ENCODE measurements at regions not wholly inside any gene's neighbourhood (a gene's known extent, or its start where the extent isn't known, plus 50 kb on each side); places are given as distances from the start of the nearest gene placed in this dataset.

DNA sequence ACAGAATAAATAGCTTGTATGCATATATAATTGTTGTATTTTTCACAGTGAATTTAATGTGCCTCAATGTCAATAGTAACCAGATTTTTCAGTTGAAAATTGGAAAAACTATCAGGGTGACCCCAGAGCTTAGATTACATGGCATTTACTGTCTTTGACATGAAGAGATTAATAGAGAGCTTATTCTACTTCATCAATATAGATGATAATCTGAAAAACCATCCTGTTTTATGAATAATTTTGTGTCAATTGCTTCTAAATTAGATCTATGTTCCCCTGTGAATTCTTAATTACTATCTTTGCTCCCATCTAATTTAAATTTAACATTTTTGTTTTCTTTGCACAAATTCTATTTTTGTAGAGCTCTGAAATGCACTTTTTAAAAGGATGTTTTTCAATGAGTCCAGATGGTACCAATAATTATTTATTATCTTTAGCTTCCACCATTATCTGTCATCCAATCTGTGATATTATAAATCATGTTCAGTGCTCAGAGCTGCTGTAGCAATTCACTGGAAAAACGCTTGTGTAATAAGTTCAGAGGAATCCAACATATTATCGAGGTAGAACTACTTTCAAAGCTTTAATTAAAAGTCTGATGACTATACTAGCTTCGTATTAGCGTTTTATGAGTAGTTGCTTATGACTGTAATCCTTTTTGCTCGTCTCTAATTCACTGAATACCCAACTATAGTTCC is 291.4 kb downstream of the JRKL start:
- no peak for DNase-seq
- no peak for ATAC-seq
- no peak overlapping the region for H3K4me3 ChIP-seq (ENCODE audit: low read length)
- H3K79me2 ChIP-seq (ENCODE audit: low read length): no peaks in the 10 kb centered on the region
- H3K27me3 ChIP-seq (ENCODE audit: low read length): peaks cover 17% of the 10 kb centered on the region
- H3F3A ChIP-seq (ENCODE audit: low read length, unreplicated experiment): no peaks in the 10 kb centered on the region
- no peak overlapping the region for H3K27ac ChIP-seq (ENCODE audit: low read length)
- no peak overlapping the region for H2AFZ ChIP-seq (ENCODE audit: low read length)
- BruUV-seq (replicated peaks): no TSS peak
- H3K4me2 ChIP-seq (ENCODE audit: low read length): no peak overlapping the region; the same call in none of the 2 replicates
- TF ChIP-seq EZH2 (IDR thresholded peaks at IDR 0.05; ENCODE audit: low read length, unreplicated experiment): no peak
- TF ChIP-seq, protein P1, sequence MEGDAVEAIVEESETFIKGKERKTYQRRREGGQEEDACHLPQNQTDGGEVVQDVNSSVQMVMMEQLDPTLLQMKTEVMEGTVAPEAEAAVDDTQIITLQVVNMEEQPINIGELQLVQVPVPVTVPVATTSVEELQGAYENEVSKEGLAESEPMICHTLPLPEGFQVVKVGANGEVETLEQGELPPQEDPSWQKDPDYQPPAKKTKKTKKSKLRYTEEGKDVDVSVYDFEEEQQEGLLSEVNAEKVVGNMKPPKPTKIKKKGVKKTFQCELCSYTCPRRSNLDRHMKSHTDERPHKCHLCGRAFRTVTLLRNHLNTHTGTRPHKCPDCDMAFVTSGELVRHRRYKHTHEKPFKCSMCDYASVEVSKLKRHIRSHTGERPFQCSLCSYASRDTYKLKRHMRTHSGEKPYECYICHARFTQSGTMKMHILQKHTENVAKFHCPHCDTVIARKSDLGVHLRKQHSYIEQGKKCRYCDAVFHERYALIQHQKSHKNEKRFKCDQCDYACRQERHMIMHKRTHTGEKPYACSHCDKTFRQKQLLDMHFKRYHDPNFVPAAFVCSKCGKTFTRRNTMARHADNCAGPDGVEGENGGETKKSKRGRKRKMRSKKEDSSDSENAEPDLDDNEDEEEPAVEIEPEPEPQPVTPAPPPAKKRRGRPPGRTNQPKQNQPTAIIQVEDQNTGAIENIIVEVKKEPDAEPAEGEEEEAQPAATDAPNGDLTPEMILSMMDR (conservative IDR thresholded peaks at IDR 0.05; ENCODE audit: low read depth, low read length): no peak
- no peak for TF ChIP-seq EZH2phosphoT487 (IDR thresholded peaks at IDR 0.05; ENCODE audit: borderline replicate concordance, low read length)
- no peaks in the 10 kb centered on the region for H3K9me3 ChIP-seq (ENCODE audit: low read length)
- no peak overlapping the region for H3K9ac ChIP-seq (ENCODE audit: low read length)
- ChIA-PET CTCF (interaction anchor here (0.7 kb wide), 1 partner anchor 216 kb away, joined by 4 read pairs; no protein-coding TSS in a partner anchor), POLR2A (ENCODE audit: unreplicated experiment) (no interaction called here)
- no peaks in the 10 kb centered on the region for H4K20me1 ChIP-seq (ENCODE audit: low read length)
- H3K4me1 ChIP-seq (ENCODE audit: insufficient read depth, low read length): peaks cover 11% of the 10 kb centered on the region
- H3K36me3 ChIP-seq (ENCODE audit: low read depth, low read length): no peaks in the 10 kb centered on the region
- intact Hi-C loops (cut with micrococcal nuclease): loop anchor here (2.0 kb wide), 1 partner anchor 68 kb away; no protein-coding TSS in a partner anchor
- no peaks in the 10 kb centered on the region for H3K9me2 ChIP-seq (replicated peaks; ENCODE audit: low read length)

DNA sequence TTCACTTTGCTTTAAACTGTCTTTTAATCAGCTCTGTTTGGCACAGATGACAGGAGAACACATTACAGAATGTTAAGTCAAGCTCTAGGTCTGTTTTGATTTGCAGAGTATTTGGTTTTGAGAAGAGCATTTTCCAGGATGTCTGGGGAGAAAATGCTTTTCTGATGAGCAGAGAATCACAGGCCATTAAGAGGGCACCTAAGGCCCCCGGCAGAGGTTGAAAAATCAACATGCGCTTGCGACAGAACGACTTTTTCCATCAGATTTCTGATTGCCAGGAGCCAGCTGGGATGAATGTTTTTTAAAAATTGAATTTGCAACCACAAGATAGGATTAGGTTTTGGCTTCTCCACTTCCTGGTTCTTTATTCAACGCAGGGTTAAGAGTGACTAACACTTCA is 304.5 kb downstream of the JRKL start:
- Histone ChIP-seq H4K20me1 (ENCODE audit: low read length) (no peaks in the 10 kb centered on the region), H3K4me3 (ENCODE audit: low read length) (no peak overlapping the region), H3K36me3 (ENCODE audit: low read depth, low read length) (no peaks in the 10 kb centered on the region), H3K4me1 (ENCODE audit: insufficient read depth, low read length) (no peaks in the 10 kb centered on the region), H3F3A (ENCODE audit: low read length, unreplicated experiment) (no peaks in the 10 kb centered on the region), H2AFZ (ENCODE audit: low read length) (no peak overlapping the region), H3K27me3 (ENCODE audit: low read length) (peaks cover 21% of the 10 kb centered on the region), H3K9me2 (replicated peaks; ENCODE audit: low read length) (no peaks in the 10 kb centered on the region), H3K27ac (ENCODE audit: low read length) (no peak overlapping the region), H3K9ac (ENCODE audit: low read length) (no peak overlapping the region), H3K79me2 (ENCODE audit: low read length) (no peaks in the 10 kb centered on the region), H3K9me3 (ENCODE audit: low read length) (no peaks in the 10 kb centered on the region), H3K4me2 (ENCODE audit: low read length) (no peak overlapping the region)
- ChIA-PET CTCF (no interaction called here), POLR2A (ENCODE audit: unreplicated experiment) (no interaction called here)
- ATAC-seq: no peak
- TF ChIP-seq, protein P1 (conservative IDR thresholded peaks at IDR 0.05; ENCODE audit: low read depth, low read length): no peak
- TF ChIP-seq EZH2 (IDR thresholded peaks at IDR 0.05; ENCODE audit: low read length, unreplicated experiment) (no peak), EZH2phosphoT487 (IDR thresholded peaks at IDR 0.05; ENCODE audit: borderline replicate concordance, low read length) (no peak)
- no peak for DNase-seq
- intact Hi-C loops (cut with micrococcal nuclease): no loop called here
- no TSS peak for BruUV-seq (replicated peaks)

DNA sequence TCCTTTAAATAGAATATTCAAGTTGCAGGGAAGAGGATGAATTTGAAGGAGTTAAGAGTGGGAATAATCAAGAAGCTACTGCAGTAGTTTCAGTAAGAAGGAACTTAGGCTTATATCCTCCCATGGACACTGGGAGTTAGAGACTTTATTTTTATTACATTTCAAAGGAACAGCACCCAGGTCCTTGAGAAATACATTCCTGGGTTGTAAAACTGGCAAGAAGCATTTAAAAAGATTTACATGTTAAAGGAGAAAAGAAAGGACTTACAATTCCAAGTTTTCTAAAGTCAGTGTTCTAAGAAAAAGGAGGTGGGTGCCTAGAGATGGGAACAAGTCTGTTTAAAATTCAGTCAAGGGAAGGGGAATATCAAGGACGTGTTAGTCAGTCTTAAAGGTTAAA is 306.9 kb downstream of the JRKL start:
- H3K9me2 ChIP-seq (replicated peaks; ENCODE audit: low read length): no peaks in the 10 kb centered on the region
- H3K27ac ChIP-seq (ENCODE audit: low read length): no peak overlapping the region
- H3K36me3 ChIP-seq (ENCODE audit: low read depth, low read length): no peaks in the 10 kb centered on the region
- H3F3A ChIP-seq (ENCODE audit: low read length, unreplicated experiment): no peaks in the 10 kb centered on the region
- peaks cover 22% of the 10 kb centered on the region for H3K27me3 ChIP-seq (ENCODE audit: low read length)
- intact Hi-C loops (cut with micrococcal nuclease): no loop called here
- H3K9me3 ChIP-seq (ENCODE audit: low read length): no peaks in the 10 kb centered on the region
- no peak for TF ChIP-seq EZH2 (IDR thresholded peaks at IDR 0.05; ENCODE audit: low read length, unreplicated experiment)
- TF ChIP-seq EZH2phosphoT487 (IDR thresholded peaks at IDR 0.05; ENCODE audit: borderline replicate concordance, low read length): no peak
- TF ChIP-seq, protein P1 (conservative IDR thresholded peaks at IDR 0.05; ENCODE audit: low read depth, low read length): no peak
- DNase-seq (no peak), ATAC-seq (no peak)
- H3K4me1 ChIP-seq (ENCODE audit: insufficient read depth, low read length): no peaks in the 10 kb centered on the region
- BruUV-seq (replicated peaks): no TSS peak
- no peak overlapping the region for H3K4me2 ChIP-seq (ENCODE audit: low read length)
- CTCF ChIA-PET: no interaction called here
- POLR2A ChIA-PET (ENCODE audit: unreplicated experiment): no interaction called here
- H3K4me3 ChIP-seq (ENCODE audit: low read length): no peak overlapping the region
- no peaks in the 10 kb centered on the region for H3K79me2 ChIP-seq (ENCODE audit: low read length)
- H4K20me1 ChIP-seq (ENCODE audit: low read length): no peaks in the 10 kb centered on the region
- H2AFZ ChIP-seq (ENCODE audit: low read length): no peak overlapping the region
- no peak overlapping the region for H3K9ac ChIP-seq (ENCODE audit: low read length)
